IMR-90 (cell line): ENCODE measurements at regions not wholly inside any gene's neighbourhood (a gene's known extent, or its start where the extent isn't known, plus 50 kb on each side); places are given as distances from the start of the nearest gene placed in this dataset.

Experiments
- ATAC-seq: fragments of 200-7000 bp; cut with Tn5 transposase; 2 replicates; pipeline ENCODE4 v1.9.1; 2020; ENCODE audit warnings: low read depth, mild to moderate bottlenecking, moderate library complexity
- BruUV-seq: library from RNA; stranded (reverse); fragments of 400-500 nt; replicated peaks from 2 replicates; lab custom pipeline; 2021; lab: Mats Ljungman, UMichigan
- CTCF ChIA-PET: fragments of 300-600 bp; formaldehyde crosslinking; extraction: SDS; loops from one replicate; lab custom pipeline; 2021; ENCODE audit warnings: antibody characterized with exemption; lab: Yijun Ruan, JAX
- POLR2A ChIA-PET: fragments of 300-600 bp; sonication (Branson Sonifier 250); formaldehyde crosslinking; loops from one replicate; lab custom pipeline; 2022; ENCODE audit warnings: antibody characterized with exemption; ENCODE audit not compliant: unreplicated experiment; lab: Charles Lee
- DNase-seq: peaks from one replicate; pipeline ENCODE4 v3.0.0; 2013
- H2AFZ ChIP-seq: replicated peaks from 2 replicates; pipeline ENCODE3; 2013; ENCODE audit warnings: low read length, mild to moderate bottlenecking; ENCODE audit not compliant: poor library complexity
- H2AK5ac ChIP-seq: 2 replicates; pipeline ENCODE4 v1.6.1; 2013; ENCODE audit warnings: low read depth, low read length, inconsistent platforms
- H2AK9ac ChIP-seq: replicated peaks from 2 replicates; pipeline ENCODE3; 2013; ENCODE audit warnings: mild to moderate bottlenecking, low read depth, low read length, moderate library complexity; ENCODE audit not compliant: poor library complexity
- H2BK120ac ChIP-seq: 2 replicates; pipeline ENCODE4 v1.6.1; 2013; ENCODE audit warnings: low read depth, low read length, inconsistent platforms
- H2BK15ac ChIP-seq: 3 replicates; pipeline ENCODE4 v1.6.1; 2013; ENCODE audit warnings: low read depth, low read length, inconsistent platforms
- H2BK20ac ChIP-seq: 2 replicates; pipeline ENCODE4 v1.6.1; 2013; ENCODE audit warnings: low read depth, mild to moderate bottlenecking, inconsistent platforms, low read length, moderate library complexity
- H2BK5ac ChIP-seq: 2 replicates; pipeline ENCODE4 v1.6.1; 2013; ENCODE audit warnings: mild to moderate bottlenecking, low read depth, low read length, inconsistent platforms; ENCODE audit not compliant: poor library complexity, severe bottlenecking
- H3K14ac ChIP-seq: replicated peaks from 2 replicates; pipeline ENCODE4 v1.6.1; 2013; ENCODE audit warnings: low read depth, low read length, inconsistent platforms
- H3K18ac ChIP-seq: 2 replicates; pipeline ENCODE4 v1.6.1; 2013; ENCODE audit warnings: low read depth, low read length, control low read depth
- H3K23ac ChIP-seq: 2 replicates; pipeline ENCODE4 v1.6.1; 2013; ENCODE audit warnings: low read depth, low read length, inconsistent platforms
- H3K27ac ChIP-seq: 2 replicates; pipeline ENCODE4 v1.5.1; 2013; ENCODE audit warnings: mild to moderate bottlenecking, control low read depth, low read length; ENCODE audit not compliant: insufficient read depth
- H3K27me3 ChIP-seq: 2 replicates; pipeline ENCODE4 v1.6.1; 2013; ENCODE audit warnings: low read length; ENCODE audit not compliant: control insufficient read depth, insufficient read depth
- H3K36me3 ChIP-seq: 2 replicates; pipeline ENCODE4 v1.6.1; 2013; ENCODE audit warnings: low read length, mixed read lengths; ENCODE audit not compliant: control insufficient read depth, insufficient read depth
- H3K4ac ChIP-seq: 2 replicates; pipeline ENCODE4 v1.6.1; 2013; ENCODE audit warnings: low read depth, low read length, inconsistent platforms
- H3K4me1 ChIP-seq: 2 replicates; pipeline ENCODE4 v1.6.1; 2013; ENCODE audit warnings: low read length, mixed read lengths; ENCODE audit not compliant: control insufficient read depth, insufficient read depth
- H3K4me2 ChIP-seq: 2 replicates; pipeline ENCODE4 v1.6.1; 2013; ENCODE audit warnings: low read depth, mild to moderate bottlenecking, control low read depth, low read length, moderate library complexity
- H3K4me3 ChIP-seq: 2 replicates; pipeline ENCODE4 v1.5.1; 2013; ENCODE audit warnings: low read depth, mild to moderate bottlenecking, control low read depth, low read length, moderate library complexity; ENCODE audit not compliant: insufficient read depth
- H3K56ac ChIP-seq: 2 replicates; pipeline ENCODE4 v1.6.1; 2013; ENCODE audit warnings: low read length, inconsistent platforms; ENCODE audit not compliant: insufficient read depth; ENCODE audit errors: extremely low read depth
- H3K79me1 ChIP-seq, 2 experiments: 2 replicates each; pipeline ENCODE4 v1.6.1; 2013; ENCODE audit warnings: low read length in 2 of 2, inconsistent platforms in 1 of 2, low read depth in 1 of 2
- H3K9ac ChIP-seq: 2 replicates; pipeline ENCODE4 v1.6.1; 2013; ENCODE audit warnings: low read depth, low read length, control low read depth
- H3K9me1 ChIP-seq: 2 replicates; pipeline ENCODE4 v1.6.1; 2013; ENCODE audit warnings: low read length, inconsistent platforms; ENCODE audit not compliant: insufficient read depth
- H3K9me3 ChIP-seq: 2 replicates; pipeline ENCODE4 v1.6.1; 2013; ENCODE audit warnings: low read length; ENCODE audit not compliant: control insufficient read depth, insufficient read depth
- H4K20me1 ChIP-seq: 2 replicates; pipeline ENCODE4 v1.6.1; 2013; ENCODE audit warnings: low read length, inconsistent platforms; ENCODE audit not compliant: insufficient read depth
- H4K5ac ChIP-seq: 2 replicates; pipeline ENCODE4 v1.6.1; 2013; ENCODE audit warnings: mild to moderate bottlenecking, low read depth, low read length, control low read depth
- H4K8ac ChIP-seq, 2 experiments: 2 replicates each; pipeline ENCODE4 v1.6.1; 2013; ENCODE audit warnings: low read depth in 2 of 2, low read length in 2 of 2, control low read depth in 1 of 2, inconsistent platforms in 1 of 2
- H4K91ac ChIP-seq: 2 replicates; pipeline ENCODE4 v1.6.1; 2013; ENCODE audit warnings: low read depth, low read length, inconsistent platforms; ENCODE audit not compliant: insufficient read depth
- CEBPB ChIP-seq: IDR thresholded peaks from 2 replicates; pipeline ENCODE4 v1.6.1; 2012; ENCODE audit warnings: low read depth, low read length, improper control_type of control experiment
- CHD1 ChIP-seq: IDR thresholded peaks from 2 replicates; pipeline ENCODE4 v1.6.1; 2012; ENCODE audit warnings: low read depth, low read length, improper control_type of control experiment
- ELK1 ChIP-seq: fragments of 150-350 bp; IDR thresholded peaks from 2 replicates; pipeline ENCODE4 v1.6.1; 2016; ENCODE audit warnings: low read depth, mild to moderate bottlenecking, low read length, moderate library complexity, borderline replicate concordance
- FOS ChIP-seq: fragments of 150-350 bp; IDR thresholded peaks from 2 replicates; pipeline ENCODE4 v1.6.1; 2016; ENCODE audit warnings: low read depth, low read length
- MAZ ChIP-seq: IDR thresholded peaks from 2 replicates; pipeline ENCODE4 v1.6.1; 2012; ENCODE audit warnings: low read depth, mild to moderate bottlenecking, low read length, improper control_type of control experiment, moderate library complexity, borderline replicate concordance
- NFE2L2 ChIP-seq: fragments of 150-350 bp; IDR thresholded peaks from 2 replicates; pipeline ENCODE4 v1.6.1; 2016; ENCODE audit warnings: low read depth, mild to moderate bottlenecking, low read length
- POLR2A ChIP-seq: IDR thresholded peaks from 2 replicates; pipeline ENCODE4 v1.6.1; 2012; ENCODE audit warnings: mild to moderate bottlenecking, low read depth, low read length
- RCOR1 ChIP-seq: IDR thresholded peaks from 2 replicates; pipeline ENCODE4 v1.6.1; 2012; ENCODE audit warnings: mild to moderate bottlenecking, low read length, improper control_type of control experiment; ENCODE audit not compliant: insufficient replicate concordance
- USF2 ChIP-seq: fragments of 150-350 bp; IDR thresholded peaks from 2 replicates; pipeline ENCODE4 v1.6.1; 2017; ENCODE audit warnings: mild to moderate bottlenecking, antibody characterized with exemption, low read length, low read depth
- WGBS, 2 experiments: methylation state at CpG; one replicate each; pipeline versions ENCODE4 v1.1.5 to v1.1.7; 2013; ENCODE audit warnings: missing lambda C conversion rate in 2 of 2; ENCODE audit not compliant: insufficient read length in 1 of 2; ENCODE audit errors: extremely low coverage in 2 of 2; 5-methylcytosine and 5-hydroxymethylcytosine counted together
- dilution Hi-C: fragments of 300-500 bp; cut with HindIII; formaldehyde crosslinking; loops from one replicate; pipeline ENCODE4 v1.14.3; 2018; ENCODE audit warnings: low sequenced_read_pairs; ENCODE audit not compliant: unreplicated experiment
- in situ Hi-C: fragments of 300-500 bp; cut with MboI; formaldehyde crosslinking; loops from 3 replicates; pipeline ENCODE4 v1.14.3; 2019; ENCODE audit warnings: low sequenced_read_pairs, inconsistent platforms, mixed read lengths
- intact Hi-C: fragments of 100-400 bp; cut with micrococcal nuclease; formaldehyde crosslinking; loops from 2 replicates; pipeline ENCODE4 v1.10.0; 2022

GRCh38 chr11:70824605-70825245 lies 426.4 kb downstream of the CTTN start:
- no peak overlapping the region for H2BK5ac ChIP-seq
- dilution Hi-C loops = no loop called here

More at GRCh38 chr11:70824605-70825245, 426.4 kb downstream of the CTTN start:
- ATAC-seq = peak; percentile 50; the same call in 1 of the 2 replicates
- no peak overlapping the region for H3K18ac ChIP-seq
- H4K91ac ChIP-seq = no peak overlapping the region
- H2AFZ ChIP-seq = no peak overlapping the region
- H3K9me3 ChIP-seq = no peaks in the 10 kb centered on the region; the same call in 1 of the 2 replicates
- no peak overlapping the region for H2BK120ac ChIP-seq
- peaks cover 2% of the 10 kb centered on the region; the same call in 1 of the 2 replicates for H3K4me1 ChIP-seq
- H3K27me3 ChIP-seq = peaks cover 21% of the 10 kb centered on the region
- in situ Hi-C loops = no loop called here
- H2BK15ac ChIP-seq = no peak overlapping the region
- H3K27ac ChIP-seq = no peak overlapping the region
- no peaks in the 10 kb centered on the region; the same call in 1 of the 2 replicates for H4K20me1 ChIP-seq
- no peak overlapping the region for H3K56ac ChIP-seq
- no peak for DNase-seq
- ChIA-PET POLR2A (no interaction called here), CTCF (interaction anchor here (1.6 kb wide), 1 partner anchor 9 kb away, joined by 3 read pairs; no protein-coding TSS in a partner anchor)
- peaks cover 4% of the 10 kb centered on the region; the same call in 1 of the 2 replicates for H3K36me3 ChIP-seq
- 10% methylated on average over 4 of the region's 17 CpGs; no CpG with 5 or more reads in 1 of the 2 experiments for WGBS, 2 experiments
- no peak overlapping the region for H2AK5ac ChIP-seq
- no peak overlapping the region for H3K23ac ChIP-seq
- H3K14ac ChIP-seq = no peak overlapping the region
- no peak overlapping the region for H3K4me2 ChIP-seq
- BruUV-seq = no TSS peak
- no peak overlapping the region for H2AK9ac ChIP-seq
- H3K4ac ChIP-seq = no peak overlapping the region
- no peak overlapping the region for H2BK20ac ChIP-seq
- H4K5ac ChIP-seq = no peak overlapping the region
- intact Hi-C loops = no loop called here
- H3K4me3 ChIP-seq = no peak overlapping the region
- H4K8ac ChIP-seq = no peak overlapping the region
- H3K9me1 ChIP-seq = no peaks in the 10 kb centered on the region
- no peak overlapping the region for H3K9ac ChIP-seq
- H3K79me1 ChIP-seq = no peaks in the 10 kb centered on the region
- TF ChIP-seq NFE2L2 (no peak), RCOR1 (no peak), USF2 (no peak), MAZ (no peak), POLR2A (no peak), CEBPB (no peak), ELK1 (no peak), FOS (no peak), CHD1 (no peak)
